GM18519 (cell line): ENCODE measurements at regions not wholly inside any gene's neighbourhood (a gene's known extent, or its start where the extent isn't known, plus 50 kb on each side); places are given as distances from the start of the nearest gene placed in this dataset.
"Not testable (repeated sequence)": the region's sequence is repeated elsewhere in the genome, so short reads cannot be mapped to it uniquely, and the experiment has no call there.

ENCODE experiments used
- ATAC-seq: cut with Tn5 transposase; IDR thresholded peaks from one replicate; pipeline ENCODE4 v1.9.1; 2021; ENCODE audit warnings: mild to moderate bottlenecking, moderate library complexity; ENCODE audit not compliant: unreplicated experiment, low FRiP score

- ATAC-seq, result peak; percentile 62
Measured at GRCh38 chr5:62233083-62234046, 72.6 kb upstream of the KIF2A start.

DNA sequence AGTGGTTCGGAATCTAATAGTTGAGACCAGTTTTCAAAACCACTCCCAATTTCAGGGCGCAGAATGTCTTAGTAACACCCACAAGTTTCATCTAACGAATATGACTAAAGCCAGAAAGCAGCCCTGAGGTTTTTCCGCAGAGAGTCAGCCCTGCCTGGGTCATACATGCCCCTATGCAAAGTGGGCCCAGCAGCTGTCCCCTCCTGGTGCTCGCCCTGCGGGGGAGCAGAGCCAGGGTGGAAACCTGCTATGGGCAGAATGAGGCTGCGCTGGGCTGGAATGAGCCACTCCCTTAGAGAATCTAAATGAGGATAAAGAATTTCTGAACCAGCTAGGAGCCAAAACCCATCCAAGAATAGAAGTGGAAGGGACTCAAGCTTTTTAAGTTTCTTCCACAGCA is 69.4 kb upstream of the KIF2A start:
- ATAC-seq, result not testable (repeated sequence)

GRCh38 chr5:62237944-62238343 is 68.1 kb upstream of the KIF2A start:
- ATAC-seq, result not testable (repeated sequence)

DNA sequence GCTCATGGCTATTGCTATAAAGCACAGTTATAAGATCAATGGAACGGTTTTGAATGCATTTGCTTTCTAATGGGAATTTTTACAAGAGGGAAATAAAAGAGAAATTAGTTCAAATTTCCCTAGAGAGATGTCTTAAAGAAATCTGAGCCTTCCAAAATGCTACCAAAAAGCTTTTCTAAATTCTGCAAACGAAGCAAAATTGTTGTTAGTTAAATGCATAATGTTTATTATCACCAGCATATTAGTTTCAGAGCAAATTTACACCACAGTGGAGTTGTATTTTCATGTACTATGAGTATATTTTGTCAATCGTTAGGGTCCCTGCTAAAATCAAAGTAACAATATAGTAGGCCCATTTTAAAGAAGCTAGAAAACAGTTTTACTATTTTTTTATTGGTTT is 67.4 kb upstream of the KIF2A start:
- ATAC-seq, result not testable (repeated sequence)

DNA sequence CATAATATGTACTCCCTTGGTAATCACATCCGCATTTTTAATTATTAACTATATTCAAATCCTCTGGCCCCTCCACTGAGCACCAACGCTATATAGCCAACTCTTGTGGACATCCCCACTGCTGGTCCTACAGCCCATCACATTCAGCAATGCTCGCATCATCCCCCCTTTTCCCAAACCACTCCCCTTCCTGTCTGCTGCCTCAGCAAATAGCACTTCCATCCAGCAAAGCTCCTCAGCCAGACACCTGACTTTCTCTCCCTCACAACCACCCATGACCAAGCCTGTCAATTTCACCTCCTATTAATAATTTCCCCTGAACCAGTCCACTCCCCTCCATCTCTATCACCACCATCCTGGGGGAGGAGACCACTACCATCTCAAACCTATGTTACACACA is 65.5 kb upstream of the KIF2A start:
- ATAC-seq, result not testable (repeated sequence)

- ATAC-seq, result not testable (repeated sequence)
Measured at GRCh38 chr5:62242000-62242399, 64.0 kb upstream of the KIF2A start.

GRCh38 chr5:62243046-62243445 is 63.0 kb upstream of the KIF2A start:
- not testable (repeated sequence) for ATAC-seq

DNA sequence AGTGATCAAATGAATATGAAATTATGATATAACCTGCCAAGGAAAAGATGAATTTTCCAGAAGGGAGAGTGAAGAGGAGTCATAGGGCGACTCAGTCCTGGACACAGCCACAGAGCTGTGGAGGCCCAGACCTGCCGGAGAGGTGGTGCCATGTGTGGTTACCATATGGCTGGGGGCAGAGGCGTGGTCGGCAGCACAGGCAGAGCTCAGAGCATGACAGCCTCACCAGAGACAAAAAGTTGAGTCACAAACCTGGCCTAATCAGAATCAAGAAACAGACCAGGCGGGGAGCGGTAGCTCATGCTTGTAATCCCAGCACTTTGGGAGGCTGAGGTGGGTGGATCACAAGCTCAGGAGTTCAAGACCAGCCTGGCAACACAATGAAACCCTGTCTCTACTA is 57.8 kb upstream of the KIF2A start:
- ATAC-seq, result not testable (repeated sequence)

DNA sequence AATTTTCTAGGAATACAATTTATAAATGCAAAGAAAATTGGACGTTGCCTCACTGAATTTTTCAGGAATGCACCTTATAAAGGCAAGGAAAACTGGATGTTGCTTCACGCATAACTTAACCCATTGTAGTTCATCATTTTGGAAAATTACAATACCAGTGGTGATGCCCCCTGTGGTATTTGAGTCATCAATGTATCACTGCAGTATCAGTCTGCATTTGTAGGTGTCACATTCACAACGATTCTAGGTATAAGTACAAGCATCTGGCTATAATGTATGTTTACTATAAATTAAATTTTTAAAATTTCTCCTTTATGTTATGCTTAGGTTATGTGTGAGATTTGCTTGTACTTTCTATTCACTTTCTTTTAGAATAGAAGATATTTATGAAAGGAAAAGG is 55.9 kb upstream of the KIF2A start:
- not testable (repeated sequence) for ATAC-seq

DNA sequence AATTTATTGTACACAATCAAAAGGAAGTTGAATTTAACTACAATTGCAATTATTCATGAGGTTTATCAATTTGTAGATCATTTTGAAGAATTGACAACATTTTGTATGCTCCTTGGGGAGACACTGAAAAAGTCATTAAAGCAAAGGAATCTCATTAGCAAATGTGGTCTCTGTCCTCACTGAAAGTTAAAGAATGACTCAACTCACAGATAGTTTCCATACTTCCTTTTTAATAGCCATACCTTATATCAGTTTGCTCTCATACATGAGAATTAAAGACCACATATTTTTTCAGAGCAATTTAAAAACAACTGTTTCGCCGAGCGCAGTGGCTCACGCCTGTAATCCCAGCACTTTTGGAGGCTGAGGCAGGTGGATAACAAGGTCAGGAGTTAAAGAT is 55.1 kb upstream of the KIF2A start:
- ATAC-seq, result not testable (repeated sequence)

DNA sequence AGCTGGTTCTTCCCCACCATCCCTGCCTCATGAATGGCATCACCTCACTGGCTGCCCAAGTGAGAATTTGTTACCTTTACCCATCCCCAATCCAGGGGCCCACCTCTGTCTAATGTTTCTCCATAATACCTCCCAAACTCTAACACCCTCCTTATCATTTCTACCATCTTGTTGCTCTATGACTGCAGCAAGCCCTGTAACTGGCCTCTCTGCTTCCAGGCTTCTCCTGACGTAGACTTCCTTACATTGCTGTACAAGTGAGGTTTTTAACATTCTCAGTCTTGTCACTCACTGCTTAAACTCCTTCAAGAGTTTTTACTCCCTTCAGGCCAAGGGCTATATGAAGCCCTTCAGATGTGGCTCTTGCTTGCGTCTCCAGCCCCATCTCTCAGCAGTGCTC is 53.5 kb upstream of the KIF2A start:
- not testable (repeated sequence) for ATAC-seq

GRCh38 chr5:62255551-62255950 is 50.5 kb upstream of the KIF2A start:
- not testable (repeated sequence) for ATAC-seq

GRCh38 chr5:62256161-62257019 is 49.6 kb upstream of the KIF2A start:
- ATAC-seq, result no peak
